Esophagus squamous epithelium (tissue), 5 donors: ENCODE measurements at regions not wholly inside any gene's neighbourhood (a gene's known extent, or its start where the extent isn't known, plus 50 kb on each side); places are given as distances from the start of the nearest gene placed in this dataset.
"Not testable (repeated sequence)": the region's sequence is repeated elsewhere in the genome, so short reads cannot be mapped to it uniquely, and the experiment has no call there.

Source experiments
- DNase-seq: peaks from one replicate; lab custom pipeline; 2025; lab: John Stamatoyannopoulos, UW
- H3K27ac ChIP-seq, 4 donors: fragments of 200-600 bp; sonication (generic); one replicate each; pipeline ENCODE4 v1.5.1; 2016 to 2019; ENCODE audit warnings: mild to moderate bottlenecking in 1 of 4
- H3K27me3 ChIP-seq, 4 donors: fragments of 200-600 bp; sonication (generic); 1 replicate in 3 of 4; 2 replicates in 1 of 4; pipeline versions ENCODE4 v1.5.1 to v1.6.0; 2017 to 2021; ENCODE audit warnings: antibody characterized with exemption in 1 of 4
- H3K36me3 ChIP-seq, 3 donors: fragments of 200-600 bp; sonication (generic); one replicate each; pipeline ENCODE4 v1.5.1; 2016 to 2019
- H3K4me1 ChIP-seq, 3 donors: fragments of 200-600 bp; sonication (generic); one replicate each; pipeline ENCODE4 v1.5.1; 2017 to 2019
- H3K4me3 ChIP-seq, 4 donors: fragments of 200-600 bp; sonication (generic); 1 replicate in 3 of 4; 2 replicates in 1 of 4; pipeline ENCODE4 v1.5.1; 2016 to 2019; ENCODE audit warnings: mild to moderate bottlenecking in 2 of 4, moderate library complexity in 1 of 4
- H3K9me3 ChIP-seq, 3 donors: fragments of 200-600 bp; sonication (generic); one replicate each; pipeline ENCODE4 v1.5.1; 2016 to 2019
- CTCF ChIP-seq, 6 experiments: fragments of 450-650 bp in 4 of 6; fragments of 200-600 bp in 2 of 6; sonication (generic) in 2 of 6; IDR thresholded peaks; one replicate each; pipeline ENCODE4 v1.5.1; 2016 to 2019; ENCODE audit warnings: antibody characterized with exemption in 6 of 6, mild to moderate bottlenecking in 4 of 6, moderate library complexity in 4 of 6
- POLR2A ChIP-seq, 4 donors: fragments of 450-650 bp; IDR thresholded peaks; one replicate each; pipeline ENCODE4 v1.6.1; 2017; ENCODE audit warnings: antibody characterized with exemption in 4 of 4, mild to moderate bottlenecking in 4 of 4, moderate library complexity in 3 of 4
- WGBS, 2 donors: methylation state at CpG; one replicate each; pipeline ENCODE4 v1.1.5; 2018; 5-methylcytosine and 5-hydroxymethylcytosine counted together
- intact Hi-C: fragments of 100-400 bp; cut with DNase I; formaldehyde crosslinking; loops from one replicate; pipeline ENCODE4 v1.15.0; 2022
- donor health status: DM: yes; HTN: yes; CAD: no.

GRCh38 chr17:16853661-16854320 lies 118.1 kb downstream of the TNFRSF13B start:
- intact Hi-C loops: no loop called here
- WGBS, 2 donors: 85 to 87% methylated on average over 22 to 29 of the region's 30 CpGs
- Histone ChIP-seq H3K9me3 (no peaks in the 10 kb centered on the region), H3K4me3 (no peak overlapping the region), H3K27me3 (no peaks in the 10 kb centered on the region), H3K36me3 (no peaks in the 10 kb centered on the region), H3K4me1 (no peaks in the 10 kb centered on the region), H3K27ac (no peak overlapping the region)
- TF ChIP-seq CTCF (IDR thresholded peaks at IDR 0.05): no peak
- TF ChIP-seq POLR2A (IDR thresholded peaks at IDR 0.05): no peak
- DNase-seq: no peak

GRCh38 chr17:16849861-16850260 lies 122.1 kb downstream of the TNFRSF13B start:
- intact Hi-C loops, H3K4me3 ChIP-seq, DNase-seq, H3K9me3 ChIP-seq, H3K36me3 ChIP-seq, H3K27me3 ChIP-seq, H3K27ac ChIP-seq, H3K4me1 ChIP-seq: not testable (repeated sequence)
- WGBS, 2 donors: 75% methylated on average over 4 of the region's 7 CpGs; no CpG with 5 or more reads in 1 of the 2 donors

- H3K9me3 ChIP-seq, H3K27ac ChIP-seq, DNase-seq, H3K27me3 ChIP-seq, H3K36me3 ChIP-seq, H3K4me1 ChIP-seq, H3K4me3 ChIP-seq, intact Hi-C loops: not testable (repeated sequence)
- no CpG with 5 or more reads among the region's 14 CpGs for WGBS, 2 donors
These were observed 122.9 kb downstream of the TNFRSF13B start for GRCh38 chr17:16848997-16849396.

- H3K4me3 ChIP-seq, H3K4me1 ChIP-seq: not testable (repeated sequence)
- 100% methylated on average over 1 of the region's 9 CpGs; no CpG with 5 or more reads in 1 of the 2 donors for WGBS, 2 donors
These were observed 126.8 kb downstream of the TNFRSF13B start for GRCh38 chr17:16845098-16845497.

GRCh38 chr17:16844669-16845068 lies 127.2 kb downstream of the TNFRSF13B start:
- intact Hi-C loops, H3K4me1 ChIP-seq, H3K27me3 ChIP-seq, DNase-seq, H3K36me3 ChIP-seq, H3K27ac ChIP-seq, H3K4me3 ChIP-seq, H3K9me3 ChIP-seq: not testable (repeated sequence)
- no CpG with 5 or more reads among the region's 6 CpGs for WGBS, 2 donors

More at GRCh38 chr17:16845098-16845497, 126.8 kb downstream of the TNFRSF13B start:
- H3K27me3 ChIP-seq, H3K27ac ChIP-seq, H3K36me3 ChIP-seq, DNase-seq, intact Hi-C loops, H3K9me3 ChIP-seq: not testable (repeated sequence)

GRCh38 chr17:16843511-16843910 lies 128.4 kb downstream of the TNFRSF13B start:
- DNase-seq, intact Hi-C loops, H3K9me3 ChIP-seq: not testable (repeated sequence)

GRCh38 chr17:16842346-16842745 lies 129.6 kb downstream of the TNFRSF13B start:
- DNase-seq, H3K9me3 ChIP-seq, intact Hi-C loops: not testable (repeated sequence)

More at GRCh38 chr17:16843511-16843910, 128.4 kb downstream of the TNFRSF13B start:
- H3K4me3 ChIP-seq, H3K27me3 ChIP-seq, H3K36me3 ChIP-seq, H3K4me1 ChIP-seq, H3K27ac ChIP-seq: not testable (repeated sequence)
- no CpG with 5 or more reads among the region's 7 CpGs for WGBS, 2 donors

GRCh38 chr17:16841896-16842295 lies 130.0 kb downstream of the TNFRSF13B start:
- no CpG with 5 or more reads among the region's 10 CpGs for WGBS, 2 donors
- H3K27me3 ChIP-seq, DNase-seq, H3K9me3 ChIP-seq, H3K36me3 ChIP-seq, H3K27ac ChIP-seq, H3K4me3 ChIP-seq, H3K4me1 ChIP-seq, intact Hi-C loops: not testable (repeated sequence)

More at GRCh38 chr17:16842346-16842745, 129.6 kb downstream of the TNFRSF13B start:
- not testable (repeated sequence) for H3K4me3 ChIP-seq, H3K36me3 ChIP-seq, H3K4me1 ChIP-seq, H3K27me3 ChIP-seq, H3K27ac ChIP-seq
- WGBS, 2 donors: 29% methylated on average over 2 of the region's 6 CpGs; no CpG with 5 or more reads in 1 of the 2 donors

- H3K27ac ChIP-seq, H3K9me3 ChIP-seq, H3K4me1 ChIP-seq, DNase-seq, H3K36me3 ChIP-seq, H3K4me3 ChIP-seq, H3K27me3 ChIP-seq, intact Hi-C loops: not testable (repeated sequence)
- no CpG with 5 or more reads among the region's 9 CpGs for WGBS, 2 donors
These were observed 131.7 kb downstream of the TNFRSF13B start for GRCh38 chr17:16840219-16840618.

GRCh38 chr17:16839242-16840175 lies 132.4 kb downstream of the TNFRSF13B start:
- H3K4me3 ChIP-seq, DNase-seq, H3K9me3 ChIP-seq, H3K27me3 ChIP-seq, H3K27ac ChIP-seq, H3K36me3 ChIP-seq, intact Hi-C loops, H3K4me1 ChIP-seq: not testable (repeated sequence)
- 20% methylated on average over 1 of the region's 16 CpGs; no CpG with 5 or more reads in 1 of the 2 donors for WGBS, 2 donors

GRCh38 chr17:16838795-16839194 lies 133.1 kb downstream of the TNFRSF13B start:
- intact Hi-C loops, DNase-seq, H3K27me3 ChIP-seq, H3K4me1 ChIP-seq, H3K27ac ChIP-seq, H3K9me3 ChIP-seq, H3K4me3 ChIP-seq, H3K36me3 ChIP-seq: not testable (repeated sequence)
- no CpG with 5 or more reads among the region's 6 CpGs for WGBS, 2 donors

GRCh38 chr17:16838287-16838686 lies 133.6 kb downstream of the TNFRSF13B start:
- intact Hi-C loops: not testable (repeated sequence)

More at GRCh38 chr17:16838287-16838686, 133.6 kb downstream of the TNFRSF13B start:
- no CpG with 5 or more reads among the region's 9 CpGs for WGBS, 2 donors
- DNase-seq, H3K36me3 ChIP-seq, H3K9me3 ChIP-seq, H3K27me3 ChIP-seq, H3K4me1 ChIP-seq, H3K27ac ChIP-seq, H3K4me3 ChIP-seq: not testable (repeated sequence)
